GM12878 (cell line): ENCODE measurements at regions not wholly inside any gene's neighbourhood (a gene's known extent, or its start where the extent isn't known, plus 50 kb on each side); places are given as distances from the start of the nearest gene placed in this dataset.

ENCODE experiments used
- SMAD5 ChIP-seq: IDR thresholded peaks from 2 replicates; pipeline ENCODE4 v1.6.1; 2016; ENCODE audit warnings: antibody characterized with exemption, low read depth
- SPI1 ChIP-seq: IDR thresholded peaks from 2 replicates; pipeline ENCODE4 v1.6.1; 2011; ENCODE audit warnings: low read depth, mild to moderate bottlenecking, low read length, moderate library complexity, borderline replicate concordance; ENCODE audit not compliant: insufficient read depth
- ZNF687 ChIP-seq: fragments of 450-650 bp; IDR thresholded peaks from 2 replicates; pipeline ENCODE4 v1.6.1; 2017; ENCODE audit warnings: mild to moderate bottlenecking, moderate library complexity
- TF ChIP-seq, protein P1 (sequence below): IDR thresholded peaks from 2 replicates; pipeline ENCODE4 v1.6.1; 2012; ENCODE audit warnings: improper control_type of control experiment, low read depth, low read length; ENCODE audit not compliant: insufficient replicate concordance

GRCh38 chr2:144208924-144209323 lies 311.0 kb downstream of the ZEB2 start (continued):
- TF ChIP-seq ZNF687 (no peak), SMAD5 (no peak), SPI1 (no peak)
- TF ChIP-seq, protein P1, sequence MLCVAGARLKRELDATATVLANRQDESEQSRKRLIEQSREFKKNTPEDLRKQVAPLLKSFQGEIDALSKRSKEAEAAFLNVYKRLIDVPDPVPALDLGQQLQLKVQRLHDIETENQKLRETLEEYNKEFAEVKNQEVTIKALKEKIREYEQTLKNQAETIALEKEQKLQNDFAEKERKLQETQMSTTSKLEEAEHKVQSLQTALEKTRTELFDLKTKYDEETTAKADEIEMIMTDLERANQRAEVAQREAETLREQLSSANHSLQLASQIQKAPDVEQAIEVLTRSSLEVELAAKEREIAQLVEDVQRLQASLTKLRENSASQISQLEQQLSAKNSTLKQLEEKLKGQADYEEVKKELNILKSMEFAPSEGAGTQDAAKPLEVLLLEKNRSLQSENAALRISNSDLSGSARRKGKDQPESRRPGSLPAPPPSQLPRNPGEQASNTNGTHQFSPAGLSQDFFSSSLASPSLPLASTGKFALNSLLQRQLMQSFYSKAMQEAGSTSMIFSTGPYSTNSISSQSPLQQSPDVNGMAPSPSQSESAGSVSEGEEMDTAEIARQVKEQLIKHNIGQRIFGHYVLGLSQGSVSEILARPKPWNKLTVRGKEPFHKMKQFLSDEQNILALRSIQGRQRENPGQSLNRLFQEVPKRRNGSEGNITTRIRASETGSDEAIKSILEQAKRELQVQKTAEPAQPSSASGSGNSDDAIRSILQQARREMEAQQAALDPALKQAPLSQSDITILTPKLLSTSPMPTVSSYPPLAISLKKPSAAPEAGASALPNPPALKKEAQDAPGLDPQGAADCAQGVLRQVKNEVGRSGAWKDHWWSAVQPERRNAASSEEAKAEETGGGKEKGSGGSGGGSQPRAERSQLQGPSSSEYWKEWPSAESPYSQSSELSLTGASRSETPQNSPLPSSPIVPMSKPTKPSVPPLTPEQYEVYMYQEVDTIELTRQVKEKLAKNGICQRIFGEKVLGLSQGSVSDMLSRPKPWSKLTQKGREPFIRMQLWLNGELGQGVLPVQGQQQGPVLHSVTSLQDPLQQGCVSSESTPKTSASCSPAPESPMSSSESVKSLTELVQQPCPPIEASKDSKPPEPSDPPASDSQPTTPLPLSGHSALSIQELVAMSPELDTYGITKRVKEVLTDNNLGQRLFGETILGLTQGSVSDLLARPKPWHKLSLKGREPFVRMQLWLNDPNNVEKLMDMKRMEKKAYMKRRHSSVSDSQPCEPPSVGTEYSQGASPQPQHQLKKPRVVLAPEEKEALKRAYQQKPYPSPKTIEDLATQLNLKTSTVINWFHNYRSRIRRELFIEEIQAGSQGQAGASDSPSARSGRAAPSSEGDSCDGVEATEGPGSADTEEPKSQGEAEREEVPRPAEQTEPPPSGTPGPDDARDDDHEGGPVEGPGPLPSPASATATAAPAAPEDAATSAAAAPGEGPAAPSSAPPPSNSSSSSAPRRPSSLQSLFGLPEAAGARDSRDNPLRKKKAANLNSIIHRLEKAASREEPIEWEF = no peak
